Right ventricle myocardium superior (tissue), 1 donor: ENCODE measurements at regions not wholly inside any gene's neighbourhood (a gene's known extent, or its start where the extent isn't known, plus 50 kb on each side); places are given as distances from the start of the nearest gene placed in this dataset.

Experiments used
- ATAC-seq: fragments of 200-7000 bp; cut with Tn5 transposase; one replicate; pipeline ENCODE4 v1.9.1; 2020; ENCODE audit warnings: mild to moderate bottlenecking; ENCODE audit not compliant: poor library complexity
- DNase-seq: peaks from one replicate; pipeline ENCODE4 v3.0.0-alpha.2; 2020
- intact Hi-C: fragments of 100-400 bp; cut with DNase I; formaldehyde crosslinking; loops from one replicate; pipeline ENCODE4 v1.11.2; 2022
- donor health status: DM: no; HTN: yes; CAD: no; lungs with severe emphysema.

GRCh38 chr7:33854801-33855350, 50.5 kb upstream of the BMPER start:
- intact Hi-C loops, result no loop called here
- no peak for ATAC-seq
- no peak for DNase-seq
